C4-2B (cell line): ENCODE measurements at regions not wholly inside any gene's neighbourhood (a gene's known extent, or its start where the extent isn't known, plus 50 kb on each side); places are given as distances from the start of the nearest gene placed in this dataset.

Experiments
- ZFX ChIP-seq: fragments of 450-650 bp; IDR thresholded peaks from 2 replicates; pipeline ENCODE4 v1.6.1; 2017
- TF ChIP-seq, protein P1 (sequence below): fragments of 450-650 bp; conservative IDR thresholded peaks from 2 replicates; pipeline ENCODE4 v1.5.1; 2017; ENCODE audit warnings: mild to moderate bottlenecking

DNA sequence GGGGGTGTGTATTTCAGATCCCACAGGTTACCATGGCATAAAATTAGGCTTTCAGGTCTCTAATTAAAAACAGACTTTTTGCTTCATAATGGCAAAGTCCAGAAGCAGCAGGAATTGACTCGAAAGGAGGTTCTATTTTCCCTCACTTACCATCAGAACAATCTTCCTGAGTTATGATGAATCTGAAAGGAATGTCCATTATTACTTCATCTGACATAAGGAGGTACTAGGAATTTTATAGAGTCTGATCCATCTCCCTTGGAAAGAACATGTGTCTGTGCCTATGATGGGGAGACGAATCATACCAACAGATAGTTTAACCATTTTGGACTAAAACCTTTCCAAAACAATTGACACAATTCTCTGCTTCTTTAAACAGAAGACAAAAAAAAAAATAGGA, 206.3 kb upstream of the FGF13 start:
- TF ChIP-seq, protein P1, sequence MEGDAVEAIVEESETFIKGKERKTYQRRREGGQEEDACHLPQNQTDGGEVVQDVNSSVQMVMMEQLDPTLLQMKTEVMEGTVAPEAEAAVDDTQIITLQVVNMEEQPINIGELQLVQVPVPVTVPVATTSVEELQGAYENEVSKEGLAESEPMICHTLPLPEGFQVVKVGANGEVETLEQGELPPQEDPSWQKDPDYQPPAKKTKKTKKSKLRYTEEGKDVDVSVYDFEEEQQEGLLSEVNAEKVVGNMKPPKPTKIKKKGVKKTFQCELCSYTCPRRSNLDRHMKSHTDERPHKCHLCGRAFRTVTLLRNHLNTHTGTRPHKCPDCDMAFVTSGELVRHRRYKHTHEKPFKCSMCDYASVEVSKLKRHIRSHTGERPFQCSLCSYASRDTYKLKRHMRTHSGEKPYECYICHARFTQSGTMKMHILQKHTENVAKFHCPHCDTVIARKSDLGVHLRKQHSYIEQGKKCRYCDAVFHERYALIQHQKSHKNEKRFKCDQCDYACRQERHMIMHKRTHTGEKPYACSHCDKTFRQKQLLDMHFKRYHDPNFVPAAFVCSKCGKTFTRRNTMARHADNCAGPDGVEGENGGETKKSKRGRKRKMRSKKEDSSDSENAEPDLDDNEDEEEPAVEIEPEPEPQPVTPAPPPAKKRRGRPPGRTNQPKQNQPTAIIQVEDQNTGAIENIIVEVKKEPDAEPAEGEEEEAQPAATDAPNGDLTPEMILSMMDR: no peak
- TF ChIP-seq ZFX: no peak
